T-cell (primary cell): ENCODE measurements at regions not wholly inside any gene's neighbourhood (a gene's known extent, or its start where the extent isn't known, plus 50 kb on each side); places are given as distances from the start of the nearest gene placed in this dataset.
"Not testable (repeated sequence)": the region's sequence is repeated elsewhere in the genome, so short reads cannot be mapped to it uniquely, and the experiment has no call there.

Source experiments
- ATAC-seq, 4 experiments: fragments of 200-7000 bp in 3 of 4; fragments of 150-1000 bp in 1 of 4; cut with Tn5 transposase; replicated peaks in 1 of 4; 1 replicate in 3 of 4; 2 replicates in 1 of 4; pipeline ENCODE4 v1.10.0; 2021; ENCODE audit warnings: moderate library complexity in 3 of 4, mild to moderate bottlenecking in 2 of 4, moderate number of reproducible peaks in 1 of 4
- CTCF ChIA-PET, 2 donors: fragments of 300-600 bp; sonication (Branson Sonifier 250); formaldehyde crosslinking; loops; one replicate each; lab custom pipeline; 2022; ENCODE audit warnings: antibody characterized with exemption in 2 of 2; lab: Charles Lee
- POLR2A ChIA-PET, 2 donors: fragments of 300-600 bp; sonication (Branson Sonifier 250); formaldehyde crosslinking; loops; one replicate each; lab custom pipeline; 2022; ENCODE audit warnings: antibody characterized with exemption in 2 of 2; lab: Charles Lee
- DNase-seq, 35 experiments: peaks; one replicate each; pipeline versions ENCODE4 v3.0.0 to v3.0.0-alpha.2; 2013 to 2023
- H3K27ac ChIP-seq: one replicate; pipeline ENCODE4 v1.5.1; 2013; ENCODE audit warnings: low read length
- H3K27me3 ChIP-seq, 2 experiments: replicated peaks in 1 of 2; 1 replicate in 1 of 2; 2 replicates in 1 of 2; pipeline versions ENCODE4 v1.6.1 to v1.7.0; 2013; ENCODE audit warnings: low read length in 1 of 2, mixed read lengths in 1 of 2; ENCODE audit not compliant: control insufficient read depth in 2 of 2, insufficient read depth in 2 of 2; ENCODE audit errors: extremely low read depth in 1 of 2
- H3K36me3 ChIP-seq, 2 donors: 1 replicate in 1 of 2; 2 replicates in 1 of 2; pipeline versions ENCODE4 v1.6.1 to v1.7.0; 2013; ENCODE audit warnings: low read length in 1 of 2; ENCODE audit not compliant: control insufficient read depth in 2 of 2, insufficient read depth in 1 of 2; ENCODE audit errors: extremely low read depth in 1 of 2
- H3K4me1 ChIP-seq, 2 experiments: 1 replicate in 1 of 2; 2 replicates in 1 of 2; pipeline versions ENCODE4 v1.6.1 to v1.7.0; 2013; ENCODE audit warnings: low read length in 2 of 2, mixed read lengths in 1 of 2; ENCODE audit not compliant: insufficient read depth in 2 of 2, control insufficient read depth in 1 of 2; ENCODE audit errors: extremely low read depth in 1 of 2
- H3K4me3 ChIP-seq, 2 donors: 1 replicate in 1 of 2; 2 replicates in 1 of 2; pipeline versions ENCODE4 v1.5.1 to v1.7.0; 2013; ENCODE audit warnings: mild to moderate bottlenecking in 2 of 2, low read length in 1 of 2, moderate library complexity in 1 of 2; ENCODE audit not compliant: control insufficient read depth in 1 of 2; ENCODE audit errors: extremely low read depth in 1 of 2
- H3K9me3 ChIP-seq: 2 replicates; pipeline ENCODE4 v1.7.0; 2013
- H3K27ac Mint-ChIP-seq, 2 donors: one replicate each; pipeline ENCODE4 v1.8.0; 2020 to 2021; ENCODE audit warnings: mild to moderate bottlenecking in 2 of 2, mixed read lengths in 2 of 2
- H3K27me3 Mint-ChIP-seq, 2 donors: one replicate each; pipeline ENCODE4 v1.8.0; 2021 to 2022; ENCODE audit warnings: mixed read lengths in 2 of 2
- H3K36me3 Mint-ChIP-seq: one replicate; pipeline ENCODE4 v1.8.0; 2021; ENCODE audit warnings: mixed read lengths
- H3K4me1 Mint-ChIP-seq, 3 donors: one replicate each; pipeline ENCODE4 v1.8.0; 2020 to 2022; ENCODE audit warnings: mixed read lengths in 3 of 3, mild to moderate bottlenecking in 1 of 3
- H3K4me3 Mint-ChIP-seq, 3 donors: one replicate each; pipeline ENCODE4 v1.8.0; 2020 to 2022; ENCODE audit warnings: mild to moderate bottlenecking in 3 of 3, mixed read lengths in 3 of 3, moderate library complexity in 3 of 3
- H3K9me3 Mint-ChIP-seq, 3 donors: one replicate each; pipeline ENCODE4 v1.8.0; 2020 to 2022; ENCODE audit warnings: mixed read lengths in 3 of 3
- WGBS: methylation state at CpG from one replicate; pipeline ENCODE4 v1.1.5; 2013; ENCODE audit warnings: missing lambda C conversion rate; ENCODE audit not compliant: insufficient coverage; 5-methylcytosine and 5-hydroxymethylcytosine counted together

- Mint-ChIP-seq H3K27ac (no peak overlapping the region), H3K27me3 (peaks cover 0 to 3% of the 10 kb centered on the region in 2 donors), H3K36me3 (no peaks in the 10 kb centered on the region), H3K4me3 (no peak overlapping the region), H3K4me1 (no peaks in the 10 kb centered on the region), H3K9me3 (peaks cover 0 to 12% (median 4%) of the 10 kb centered on the region in 3 donors)
- WGBS: no CpG with 5 or more reads among the region's 4 CpGs
- Histone ChIP-seq H3K4me3 (no peak overlapping the region), H3K4me1 (no peaks in the 10 kb centered on the region), H3K27ac (no peak overlapping the region), H3K36me3 (no peaks in the 10 kb centered on the region), H3K9me3 (no peaks in the 10 kb centered on the region), H3K27me3 (no peaks in the 10 kb centered on the region)
- DNase-seq: no peak
- ChIA-PET POLR2A (no interaction called here), CTCF (no interaction called here)
- ATAC-seq: no peak
Measured at GRCh38 chr3:55269096-55269495, 218.0 kb downstream of the WNT5A start.

GRCh38 chr3:55267206-55267930 is 219.7 kb downstream of the WNT5A start:
- ChIA-PET POLR2A (no interaction called here), CTCF (no interaction called here)
- no peaks in the 10 kb centered on the region for H3K36me3 ChIP-seq
- Mint-ChIP-seq H3K27me3 (peaks cover 0 to 3% of the 10 kb centered on the region in 2 donors), H3K36me3 (no peaks in the 10 kb centered on the region), H3K4me1 (no peaks in the 10 kb centered on the region), H3K9me3 (peaks cover 4 to 12% (median 5%) of the 10 kb centered on the region in 3 donors), H3K4me3 (no peak overlapping the region), H3K27ac (no peak overlapping the region)
- DNase-seq (no peak), ATAC-seq (no peak)
- no peaks in the 10 kb centered on the region for H3K27me3 ChIP-seq
- no peak overlapping the region for H3K4me3 ChIP-seq
- no peak overlapping the region for H3K27ac ChIP-seq
- no CpG with 5 or more reads among the region's 2 CpGs for WGBS
- no peaks in the 10 kb centered on the region for H3K9me3 ChIP-seq
- H3K4me1 ChIP-seq: no peaks in the 10 kb centered on the region

GRCh38 chr3:55264919-55265318 is 222.2 kb downstream of the WNT5A start:
- WGBS: 33% methylated on average over 1 of the region's 3 CpGs
- Mint-ChIP-seq H3K4me3 (no peak overlapping the region), H3K27ac (no peak overlapping the region), H3K36me3 (no peaks in the 10 kb centered on the region), H3K4me1 (no peaks in the 10 kb centered on the region), H3K27me3 (peaks cover 0 to 3% of the 10 kb centered on the region in 2 donors), H3K9me3 (peaks cover 5 to 12% (median 5%) of the 10 kb centered on the region in 3 donors)
- ChIA-PET POLR2A (no interaction called here), CTCF (interaction anchor here in 1 of 2 donors (0.5 kb wide), 1 partner anchor 1965 kb away, joined by 5 read pairs; no protein-coding TSS in a partner anchor)
- Histone ChIP-seq H3K27me3 (no peaks in the 10 kb centered on the region), H3K4me1 (no peaks in the 10 kb centered on the region), H3K36me3 (no peaks in the 10 kb centered on the region), H3K27ac (no peak overlapping the region), H3K9me3 (no peaks in the 10 kb centered on the region), H3K4me3 (no peak overlapping the region)
- DNase-seq: no peak
- no peak for ATAC-seq

DNA sequence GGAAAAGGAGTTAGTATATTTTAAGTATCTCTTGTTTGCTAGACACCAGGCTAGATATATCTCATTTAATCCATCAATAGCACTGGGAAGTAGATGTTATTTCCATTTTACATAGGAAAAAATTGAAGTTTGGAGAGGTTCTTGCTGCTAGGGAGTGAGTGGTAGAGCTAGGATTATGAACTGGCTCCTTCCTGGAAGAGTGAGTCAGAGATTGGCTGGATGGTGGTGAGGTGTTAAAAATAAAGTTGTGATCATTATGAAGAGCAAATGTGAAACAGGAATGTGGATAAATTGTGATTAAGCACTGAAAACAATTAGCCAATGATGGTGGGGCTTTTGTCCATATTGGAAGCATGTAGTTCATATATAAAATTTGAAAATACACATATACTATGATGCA is 234.2 kb downstream of the WNT5A start:
- no peaks in the 10 kb centered on the region for H3K36me3 ChIP-seq
- H3K9me3 ChIP-seq: no peaks in the 10 kb centered on the region
- peaks cover 0 to 4% of the 10 kb centered on the region in 2 donors for H3K27me3 Mint-ChIP-seq
- no peak overlapping the region for H3K27ac ChIP-seq
- ChIA-PET POLR2A (no interaction called here), CTCF (no interaction called here)
- no peak overlapping the region for H3K27ac Mint-ChIP-seq
- H3K4me3 Mint-ChIP-seq: no peak overlapping the region
- no peak for ATAC-seq
- no peaks in the 10 kb centered on the region for H3K27me3 ChIP-seq
- H3K4me1 ChIP-seq: no peaks in the 10 kb centered on the region
- H3K9me3 Mint-ChIP-seq: peaks cover 11 to 35% (median 21%) of the 10 kb centered on the region in 3 donors
- H3K36me3 Mint-ChIP-seq: no peaks in the 10 kb centered on the region
- no peaks in the 10 kb centered on the region for H3K4me1 Mint-ChIP-seq
- no peak for DNase-seq
- no peak overlapping the region for H3K4me3 ChIP-seq

- H3K27me3 Mint-ChIP-seq, H3K4me3 ChIP-seq, H3K4me1 ChIP-seq, H3K4me1 Mint-ChIP-seq, ATAC-seq, POLR2A ChIA-PET, CTCF ChIA-PET, DNase-seq, H3K27me3 ChIP-seq, H3K27ac ChIP-seq, H3K36me3 Mint-ChIP-seq, H3K9me3 ChIP-seq, H3K4me3 Mint-ChIP-seq, H3K36me3 ChIP-seq, H3K27ac Mint-ChIP-seq: not testable (repeated sequence)
- WGBS: no CpG with 5 or more reads among the region's 6 CpGs
- H3K9me3 Mint-ChIP-seq: peaks cover 8 to 39% (median 17%) of the 10 kb centered on the region in 3 donors
Measured at GRCh38 chr3:55249156-55249555, 237.9 kb downstream of the WNT5A start.

- no peaks in the 10 kb centered on the region for H3K4me1 Mint-ChIP-seq
- H3K36me3 Mint-ChIP-seq: no peaks in the 10 kb centered on the region
- Histone ChIP-seq H3K36me3 (no peaks in the 10 kb centered on the region), H3K4me3 (no peak overlapping the region), H3K27me3 (no peaks in the 10 kb centered on the region), H3K9me3 (no peaks in the 10 kb centered on the region), H3K27ac (no peak overlapping the region), H3K4me1 (no peaks in the 10 kb centered on the region)
- ATAC-seq (no peak), DNase-seq (no peak)
- H3K27ac Mint-ChIP-seq: no peak overlapping the region
- CTCF ChIA-PET: no interaction called here
- POLR2A ChIA-PET: no interaction called here
- WGBS: no CpG with 5 or more reads among the region's 3 CpGs
- peaks cover 6 to 39% (median 14%) of the 10 kb centered on the region in 3 donors for H3K9me3 Mint-ChIP-seq
- peaks cover 0 to 4% of the 10 kb centered on the region in 2 donors for H3K27me3 Mint-ChIP-seq
- no peak overlapping the region for H3K4me3 Mint-ChIP-seq
Measured at GRCh38 chr3:55247666-55248065, 239.4 kb downstream of the WNT5A start.
